ENCODE measurements at regions not wholly inside any gene's neighbourhood (a gene's known extent, or its start where the extent isn't known, plus 50 kb on each side); places are given as distances from the start of the nearest gene placed in this dataset.

GRCh38 chr20:58018590-58018989, 209.9 kb downstream of the ANKRD60 start:
- Histone ChIP-seq H3K9ac (ENCODE audit: low read length) (no peak overlapping the region), H3K4me3 (ENCODE audit: insufficient read depth, low read length, poor library complexity, severe bottlenecking) (no peak overlapping the region), H3K79me2 (ENCODE audit: insufficient read depth, low read length) (no peaks in the 10 kb centered on the region), H4K20me1 (ENCODE audit: low read depth, low read length) (no peaks in the 10 kb centered on the region), H3K9me3 (ENCODE audit: insufficient read depth, low read length) (no peaks in the 10 kb centered on the region), H3K4me2 (ENCODE audit: low read depth, low read length, poor library complexity, severe bottlenecking) (no peak overlapping the region), H3K27ac (ENCODE audit: low read depth, low read length) (no peak overlapping the region), H3K27me3 (ENCODE audit: low read length) (no peaks in the 10 kb centered on the region), H3K36me3 (ENCODE audit: low read length) (no peaks in the 10 kb centered on the region), H3K9me2 (replicated peaks; ENCODE audit: insufficient read depth, low read length) (no peaks in the 10 kb centered on the region), H2AFZ (ENCODE audit: low read depth, low read length, severe bottlenecking) (no peak overlapping the region), H3F3A (ENCODE audit: insufficient read depth) (no peaks in the 10 kb centered on the region)
- no peak for TF ChIP-seq CTCF (IDR thresholded peaks at IDR 0.05; ENCODE audit: insufficient read depth, low read length, poor library complexity, severe bottlenecking)
- TF ChIP-seq EZH2phosphoT487 (conservative IDR thresholded peaks at IDR 0.05; ENCODE audit: low read length) = no peak

GRCh38 chr20:58017970-58018530, 210.4 kb downstream of the ANKRD60 start:
- H3K27me3 ChIP-seq (ENCODE audit: low read length) = no peaks in the 10 kb centered on the region
- H3K27ac ChIP-seq (ENCODE audit: low read depth, low read length) = no peak overlapping the region
- no peaks in the 10 kb centered on the region for H4K20me1 ChIP-seq (ENCODE audit: low read depth, low read length)
- no peak overlapping the region for H3K9ac ChIP-seq (ENCODE audit: low read length)
- H3K4me2 ChIP-seq (ENCODE audit: low read depth, low read length, poor library complexity, severe bottlenecking) = no peak overlapping the region
- no peaks in the 10 kb centered on the region for H3K36me3 ChIP-seq (ENCODE audit: low read length)
- H3K79me2 ChIP-seq (ENCODE audit: insufficient read depth, low read length) = no peaks in the 10 kb centered on the region
- no peaks in the 10 kb centered on the region for H3K9me3 ChIP-seq (ENCODE audit: insufficient read depth, low read length)
- H3F3A ChIP-seq (ENCODE audit: insufficient read depth) = no peaks in the 10 kb centered on the region
- no peak for TF ChIP-seq CTCF (IDR thresholded peaks at IDR 0.05; ENCODE audit: insufficient read depth, low read length, poor library complexity, severe bottlenecking)
- no peak for TF ChIP-seq EZH2phosphoT487 (conservative IDR thresholded peaks at IDR 0.05; ENCODE audit: low read length)
- H2AFZ ChIP-seq (ENCODE audit: low read depth, low read length, severe bottlenecking) = no peak overlapping the region
- H3K4me3 ChIP-seq (ENCODE audit: insufficient read depth, low read length, poor library complexity, severe bottlenecking) = no peak overlapping the region
- no peaks in the 10 kb centered on the region for H3K9me2 ChIP-seq (replicated peaks; ENCODE audit: insufficient read depth, low read length)

GRCh38 chr20:58017231-58017969, 211.1 kb downstream of the ANKRD60 start:
- no peaks in the 10 kb centered on the region for H3K27me3 ChIP-seq (ENCODE audit: low read length)
- no peak for TF ChIP-seq EZH2phosphoT487 (conservative IDR thresholded peaks at IDR 0.05; ENCODE audit: low read length)
- TF ChIP-seq CTCF (IDR thresholded peaks at IDR 0.05; ENCODE audit: insufficient read depth, low read length, poor library complexity, severe bottlenecking) = no peak
- H3K4me3 ChIP-seq (ENCODE audit: insufficient read depth, low read length, poor library complexity, severe bottlenecking) = no peak overlapping the region
- no peaks in the 10 kb centered on the region for H3K79me2 ChIP-seq (ENCODE audit: insufficient read depth, low read length)
- H3F3A ChIP-seq (ENCODE audit: insufficient read depth) = no peaks in the 10 kb centered on the region
- no peak overlapping the region for H2AFZ ChIP-seq (ENCODE audit: low read depth, low read length, severe bottlenecking)
- no peaks in the 10 kb centered on the region for H3K36me3 ChIP-seq (ENCODE audit: low read length)
- no peaks in the 10 kb centered on the region for H4K20me1 ChIP-seq (ENCODE audit: low read depth, low read length)
- no peak overlapping the region for H3K4me2 ChIP-seq (ENCODE audit: low read depth, low read length, poor library complexity, severe bottlenecking)
- H3K9me2 ChIP-seq (replicated peaks; ENCODE audit: insufficient read depth, low read length) = no peaks in the 10 kb centered on the region
- H3K9me3 ChIP-seq (ENCODE audit: insufficient read depth, low read length) = no peaks in the 10 kb centered on the region
- no peak overlapping the region for H3K9ac ChIP-seq (ENCODE audit: low read length)
- no peak overlapping the region for H3K27ac ChIP-seq (ENCODE audit: low read depth, low read length)
